Gastroesophageal sphincter (tissue), 4 donors: ENCODE measurements at regions not wholly inside any gene's neighbourhood (a gene's known extent, or its start where the extent isn't known, plus 50 kb on each side); places are given as distances from the start of the nearest gene placed in this dataset.

ENCODE experiments used
- ATAC-seq: fragments of 150-250 bp; one replicate; pipeline ENCODE4 v1.9.1; 2016; ENCODE audit warnings: mild to moderate bottlenecking, moderate library complexity
- H3K27ac ChIP-seq, 4 donors: fragments of 200-600 bp; sonication (generic) in 3 of 4; 1 replicate in 3 of 4; 2 replicates in 1 of 4; pipeline ENCODE4 v1.5.1; 2016 to 2019
- H3K27me3 ChIP-seq: fragments of 200-600 bp; sonication (generic); one replicate; pipeline ENCODE4 v1.5.1; 2019
- H3K36me3 ChIP-seq, 2 donors: fragments of 200-600 bp; sonication (generic); one replicate each; pipeline ENCODE4 v1.5.1; 2019; ENCODE audit warnings: control low read depth in 1 of 2
- H3K4me1 ChIP-seq, 3 donors: fragments of 200-600 bp; sonication (generic); 1 replicate in 2 of 3; 2 replicates in 1 of 3; pipeline ENCODE4 v1.5.1; 2016 to 2019; ENCODE audit warnings: control low read depth in 2 of 3
- H3K4me3 ChIP-seq, 2 donors: fragments of 200-600 bp; sonication (generic); one replicate each; pipeline ENCODE4 v1.5.1; 2019; ENCODE audit warnings: mild to moderate bottlenecking in 1 of 2, moderate library complexity in 1 of 2
- H3K9me3 ChIP-seq, 3 donors: fragments of 200-600 bp; sonication (generic); one replicate each; pipeline ENCODE4 v1.5.1; 2017 to 2019; ENCODE audit warnings: control low read depth in 2 of 3
- EP300 ChIP-seq: sonication (generic); formaldehyde crosslinking; IDR thresholded peaks from one replicate; pipeline ENCODE4 v1.6.1; 2017; ENCODE audit warnings: antibody characterized with exemption, mild to moderate bottlenecking
- POLR2A ChIP-seq, 2 donors: fragments of 450-650 bp; IDR thresholded peaks; one replicate each; pipeline ENCODE4 v1.6.1; 2017; ENCODE audit warnings: antibody characterized with exemption in 2 of 2, mild to moderate bottlenecking in 2 of 2, moderate library complexity in 1 of 2
- POLR2AphosphoS5 ChIP-seq: sonication (generic); formaldehyde crosslinking; IDR thresholded peaks from one replicate; pipeline ENCODE4 v1.6.1; 2017; ENCODE audit warnings: antibody characterized with exemption
- WGBS, 2 donors: methylation state at CpG; one replicate each; pipeline ENCODE4 v1.1.5; 2018; ENCODE audit warnings: low coverage in 1 of 2; 5-methylcytosine and 5-hydroxymethylcytosine counted together
- TF ChIP-seq, protein P1 (sequence below), 4 experiments: fragments of 200-600 bp in 2 of 4; fragments of 450-650 bp in 2 of 4; sonication (generic) in 1 of 4; IDR thresholded peaks; one replicate each; pipeline ENCODE4 v1.5.1; 2017 to 2019; ENCODE audit warnings: antibody characterized with exemption in 4 of 4, mild to moderate bottlenecking in 2 of 4, moderate library complexity in 2 of 4

DNA sequence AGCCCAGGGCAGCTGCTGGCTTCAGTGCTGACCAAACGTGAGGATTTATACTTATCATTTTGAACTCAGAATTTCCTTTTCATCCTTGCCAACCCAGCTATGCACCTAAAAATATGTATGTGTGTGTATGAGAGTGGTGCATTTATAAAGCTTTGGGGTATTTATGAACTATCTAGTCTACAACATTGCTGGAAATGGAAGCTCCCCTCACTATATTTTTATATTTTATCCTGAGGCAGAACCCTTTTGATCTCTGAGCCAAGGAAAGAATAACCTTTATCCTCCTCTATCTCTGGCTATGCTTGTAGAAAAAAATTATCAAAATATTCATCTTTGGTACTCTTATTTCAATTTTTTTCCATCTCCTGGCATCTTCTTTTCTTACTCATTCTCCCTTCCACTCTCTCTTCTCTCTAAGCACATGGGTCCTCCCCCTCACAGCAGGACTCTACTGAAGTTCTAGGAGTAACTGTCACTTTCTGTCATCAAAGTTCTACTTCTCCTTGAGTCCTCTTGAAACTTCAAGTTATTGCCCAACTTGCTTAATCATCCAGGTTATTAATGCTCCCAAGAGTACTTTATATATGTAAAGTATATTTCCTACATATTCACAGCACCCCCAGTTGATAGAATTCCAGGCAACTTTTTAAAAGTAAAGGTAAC, 190.9 kb downstream of the HINT1 start:
- H3K27ac ChIP-seq, result no peak overlapping the region
- no peak for TF ChIP-seq EP300
- TF ChIP-seq, protein P1, sequence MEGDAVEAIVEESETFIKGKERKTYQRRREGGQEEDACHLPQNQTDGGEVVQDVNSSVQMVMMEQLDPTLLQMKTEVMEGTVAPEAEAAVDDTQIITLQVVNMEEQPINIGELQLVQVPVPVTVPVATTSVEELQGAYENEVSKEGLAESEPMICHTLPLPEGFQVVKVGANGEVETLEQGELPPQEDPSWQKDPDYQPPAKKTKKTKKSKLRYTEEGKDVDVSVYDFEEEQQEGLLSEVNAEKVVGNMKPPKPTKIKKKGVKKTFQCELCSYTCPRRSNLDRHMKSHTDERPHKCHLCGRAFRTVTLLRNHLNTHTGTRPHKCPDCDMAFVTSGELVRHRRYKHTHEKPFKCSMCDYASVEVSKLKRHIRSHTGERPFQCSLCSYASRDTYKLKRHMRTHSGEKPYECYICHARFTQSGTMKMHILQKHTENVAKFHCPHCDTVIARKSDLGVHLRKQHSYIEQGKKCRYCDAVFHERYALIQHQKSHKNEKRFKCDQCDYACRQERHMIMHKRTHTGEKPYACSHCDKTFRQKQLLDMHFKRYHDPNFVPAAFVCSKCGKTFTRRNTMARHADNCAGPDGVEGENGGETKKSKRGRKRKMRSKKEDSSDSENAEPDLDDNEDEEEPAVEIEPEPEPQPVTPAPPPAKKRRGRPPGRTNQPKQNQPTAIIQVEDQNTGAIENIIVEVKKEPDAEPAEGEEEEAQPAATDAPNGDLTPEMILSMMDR (IDR thresholded peaks at IDR 0.05), result no peak
- no peaks in the 10 kb centered on the region for H3K36me3 ChIP-seq
- no peaks in the 10 kb centered on the region for H3K27me3 ChIP-seq
- H3K4me1 ChIP-seq, result no peaks in the 10 kb centered on the region
- H3K9me3 ChIP-seq, result no peaks in the 10 kb centered on the region
- no peak overlapping the region for H3K4me3 ChIP-seq
- 10 to 21% methylated on average over 1 of the region's 1 CpG for WGBS, 2 donors
- no peak for ATAC-seq

DNA sequence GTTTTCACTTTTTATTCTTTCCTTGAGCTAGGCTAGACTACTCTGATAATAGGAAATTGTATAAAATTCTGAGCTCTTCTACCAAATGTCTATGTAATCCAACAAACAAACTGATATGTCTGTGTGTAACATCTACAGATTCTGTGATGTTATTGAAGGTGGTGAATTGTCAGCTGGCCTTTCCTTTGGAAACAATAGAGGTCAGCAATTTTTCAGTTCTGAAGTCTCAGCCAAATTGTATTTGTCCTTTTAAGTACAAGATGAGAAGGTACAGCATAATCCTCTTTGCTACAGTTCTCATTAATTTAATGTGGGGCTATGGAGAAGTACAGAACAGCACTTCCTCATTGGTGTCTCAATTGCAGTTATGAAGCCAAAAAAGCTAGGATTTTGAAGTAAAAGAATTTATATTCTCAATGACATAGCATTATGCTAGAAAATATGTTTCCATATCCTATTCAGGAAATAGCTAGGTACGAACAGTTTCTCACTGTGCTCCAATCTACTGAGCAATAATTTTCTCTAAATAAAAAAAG, 198.0 kb downstream of the HINT1 start:
- 42 to 67% methylated on average over 1 of the region's 1 CpG for WGBS, 2 donors
- Histone ChIP-seq H3K9me3 (no peaks in the 10 kb centered on the region), H3K4me1 (no peaks in the 10 kb centered on the region), H3K27me3 (no peaks in the 10 kb centered on the region), H3K4me3 (no peak overlapping the region), H3K36me3 (no peaks in the 10 kb centered on the region), H3K27ac (no peak overlapping the region)
- TF ChIP-seq, protein P1 (IDR thresholded peaks at IDR 0.05), result no peak
- TF ChIP-seq POLR2A (IDR thresholded peaks at IDR 0.05), result no peak
- no peak for TF ChIP-seq EP300
- TF ChIP-seq POLR2AphosphoS5, result no peak
- ATAC-seq, result no peak

DNA sequence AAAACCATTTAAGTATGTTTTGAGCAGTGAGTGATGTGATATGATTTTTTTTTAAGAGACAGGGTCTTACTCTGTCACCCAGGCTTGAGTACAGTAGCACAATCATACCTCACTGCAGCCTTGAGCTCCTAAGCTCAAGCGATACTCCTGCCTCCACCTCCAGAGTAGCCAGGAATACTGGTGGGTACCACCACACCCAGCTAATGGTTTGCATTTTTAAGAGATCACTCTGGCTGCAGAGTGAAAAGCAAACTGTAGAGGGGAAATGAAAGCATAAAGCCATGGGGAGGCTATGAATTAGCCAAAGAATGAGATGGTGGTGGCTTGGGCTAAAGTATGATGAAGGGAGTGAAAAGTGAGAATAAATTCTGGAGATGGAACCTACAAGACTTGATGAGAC, 199.1 kb downstream of the HINT1 start:
- Histone ChIP-seq H3K9me3 (no peaks in the 10 kb centered on the region), H3K36me3 (no peaks in the 10 kb centered on the region), H3K27me3 (no peaks in the 10 kb centered on the region), H3K27ac (no peak overlapping the region), H3K4me1 (no peaks in the 10 kb centered on the region), H3K4me3 (no peak overlapping the region)
- no peak for TF ChIP-seq EP300
- no peak for TF ChIP-seq POLR2A (IDR thresholded peaks at IDR 0.05)
- TF ChIP-seq POLR2AphosphoS5, result no peak
- TF ChIP-seq, protein P1 (IDR thresholded peaks at IDR 0.05), result no peak
- ATAC-seq, result no peak
- 83% methylated on average over 1 of the region's 1 CpG; no CpG with 5 or more reads in 1 of the 2 donors for WGBS, 2 donors

DNA sequence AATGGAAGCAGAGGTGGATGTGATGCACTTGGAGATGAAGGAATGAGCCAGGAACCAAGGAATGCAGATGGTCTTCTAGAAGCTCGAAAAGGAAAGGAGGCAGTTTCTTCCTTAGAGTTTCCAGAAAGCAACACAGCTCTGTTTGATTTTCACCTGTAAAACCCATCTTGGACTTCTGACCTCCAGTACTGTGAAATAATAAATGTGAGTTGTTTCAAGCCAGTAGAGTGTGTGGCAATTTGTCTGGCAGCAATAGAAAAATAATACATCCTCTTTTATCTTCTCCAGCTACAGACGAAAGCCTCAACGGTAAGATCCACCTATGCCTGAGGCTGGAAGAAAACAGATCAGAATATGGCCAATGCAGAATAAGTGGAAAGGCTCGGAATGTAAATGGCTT, 199.7 kb downstream of the HINT1 start:
- ATAC-seq, result no peak
- 70 to 87% methylated on average over 3 to 4 of the region's 4 CpGs for WGBS, 2 donors
- Histone ChIP-seq H3K36me3 (no peaks in the 10 kb centered on the region), H3K27me3 (no peaks in the 10 kb centered on the region), H3K9me3 (no peaks in the 10 kb centered on the region), H3K4me1 (no peaks in the 10 kb centered on the region), H3K4me3 (no peak overlapping the region), H3K27ac (no peak overlapping the region)
- TF ChIP-seq EP300 (no peak), POLR2A (IDR thresholded peaks at IDR 0.05) (no peak), POLR2AphosphoS5 (no peak)
- TF ChIP-seq, protein P1 (IDR thresholded peaks at IDR 0.05), result no peak
